K562 (cell line): ENCODE measurements at regions not wholly inside any gene's neighbourhood (a gene's known extent, or its start where the extent isn't known, plus 50 kb on each side); places are given as distances from the start of the nearest gene placed in this dataset.

Experiments used
- ATAC-seq: fragments of 200-7000 bp; cut with Tn5 transposase; 3 replicates; pipeline ENCODE4 v1.9.1; 2020; ENCODE audit warnings: moderate library complexity
- BruUV-seq: library from RNA; stranded (reverse); fragments of 400-500 nt; replicated peaks from 2 replicates; lab custom pipeline; 2021; lab: Mats Ljungman, UMichigan
- CTCF ChIA-PET: fragments of 300-600 bp; formaldehyde crosslinking; extraction: SDS; loops from one replicate; lab custom pipeline; 2021; ENCODE audit warnings: low intra/inter-chr PET ratio; lab: Yijun Ruan, JAX
- POLR2A ChIA-PET: fragments of 300-600, 350-650 bp; sonication (Branson Sonifier 250); formaldehyde crosslinking; extraction: SDS; loops from one replicate; lab custom pipeline; 2021; ENCODE audit warnings: antibody characterized with exemption, inconsistent platforms; lab: Yijun Ruan, JAX
- DNase-seq, 4 experiments: peaks; one replicate each; pipeline versions ENCODE4 v3.0.0 to v3.0.0-alpha.2; 2011 to 2018; ENCODE audit warnings: low spot score in 3 of 4, mixed read lengths in 3 of 4; ENCODE audit errors: extremely low read depth in 1 of 4
- FAIRE-seq: peaks from 2 replicates; lab custom pipeline; 2011; peaks lifted over from hg19 to GRCh38; lab: Jason Lieb, UNC
- H2AFZ ChIP-seq: 2 replicates; pipeline ENCODE4 v1.6.0; 2011; ENCODE audit warnings: low read depth, low read length, control low read depth, inconsistent platforms
- H3K27ac ChIP-seq: fragments of 200-600 bp; 3 replicates; pipeline ENCODE4 v1.8.0; 2011; ENCODE audit warnings: low read depth, mild to moderate bottlenecking, control low read depth, inconsistent platforms, low read length, moderate library complexity, mixed read lengths; ENCODE audit errors: extremely low read depth
- H3K27me3 ChIP-seq, 2 experiments: fragments of 300-600 bp in 1 of 2; 2 replicates in 1 of 2; 3 replicates in 1 of 2; pipeline versions ENCODE4 v1.6.0 to v1.8.0; 2011; ENCODE audit warnings: inconsistent platforms in 2 of 2, low read length in 2 of 2, mild to moderate bottlenecking in 1 of 2, mixed read lengths in 1 of 2, moderate library complexity in 1 of 2; ENCODE audit not compliant: control insufficient read depth in 2 of 2, insufficient read depth in 2 of 2
- H3K36me3 ChIP-seq: fragments of 300-600 bp; 3 replicates; pipeline ENCODE4 v1.8.0; 2011; ENCODE audit warnings: mild to moderate bottlenecking, low read length, inconsistent platforms; ENCODE audit not compliant: control insufficient read depth, insufficient read depth
- H3K4me1 ChIP-seq, 2 experiments: fragments of 200-600 bp in 1 of 2; replicated peaks in 1 of 2; 2 replicates in 1 of 2; 3 replicates in 1 of 2; pipeline versions ENCODE4 v1.5.1 to v1.8.0; 2011; ENCODE audit warnings: inconsistent platforms in 2 of 2, low read length in 2 of 2, mild to moderate bottlenecking in 1 of 2, mixed read lengths in 1 of 2, moderate library complexity in 1 of 2; ENCODE audit not compliant: control insufficient read depth in 2 of 2, insufficient read depth in 2 of 2
- H3K4me2 ChIP-seq: 2 replicates; pipeline ENCODE4 v1.6.1; 2011; ENCODE audit warnings: low read length, control low read depth, inconsistent platforms, mixed read lengths; ENCODE audit not compliant: insufficient read depth
- H3K4me3 ChIP-seq: fragments of 200-600 bp; sonication (generic), shearing (Covaris generic); 2 replicates; pipeline ENCODE4 v1.5.1; 2016; ENCODE audit warnings: control low read depth, inconsistent platforms
- H3K79me2 ChIP-seq: fragments of 200-600 bp; 3 replicates; pipeline ENCODE4 v1.8.0; 2011; ENCODE audit warnings: low read length, inconsistent platforms; ENCODE audit not compliant: control insufficient read depth, insufficient read depth
- H3K9ac ChIP-seq, 2 experiments: 2 replicates each; pipeline versions ENCODE4 v1.6.0 to v1.6.1; 2011; ENCODE audit warnings: low read depth in 2 of 2, low read length in 2 of 2, control low read depth in 1 of 2, inconsistent platforms in 1 of 2, mild to moderate bottlenecking in 1 of 2, mixed read lengths in 1 of 2; ENCODE audit not compliant: insufficient read depth in 1 of 2
- H3K9me1 ChIP-seq: one replicate; pipeline ENCODE4 v1.6.0; 2011; ENCODE audit warnings: inconsistent platforms, mild to moderate bottlenecking, low read length, moderate library complexity; ENCODE audit not compliant: control insufficient read depth, insufficient read depth
- H3K9me3 ChIP-seq: replicated peaks from 2 replicates; pipeline ENCODE4 v1.5.1; 2011; ENCODE audit warnings: low read depth, low read length, inconsistent platforms; ENCODE audit not compliant: control insufficient read depth, insufficient read depth
- H4K20me1 ChIP-seq: replicated peaks from 2 replicates; pipeline ENCODE4 v1.6.1; 2011; ENCODE audit warnings: low read length, inconsistent platforms, mixed read lengths; ENCODE audit not compliant: control insufficient read depth, insufficient read depth
- CTCFL ChIP-seq: IDR thresholded peaks from 2 replicates; pipeline ENCODE4 v1.6.1; 2011; ENCODE audit warnings: borderline replicate concordance, low read depth, mild to moderate bottlenecking, moderate library complexity, low read length; ENCODE audit not compliant: insufficient read depth, poor library complexity, severe bottlenecking
- NFIX ChIP-seq: fragments of 250-450 bp; sonication (Bioruptor Pico); IDR thresholded peaks from 2 replicates; pipeline ENCODE4 v1.4.0; 2020; ENCODE audit warnings: low read depth, mild to moderate bottlenecking, moderate library complexity
- POLR2A ChIP-seq: fragments of 450-650 bp; conservative IDR thresholded peaks from 2 replicates; pipeline ENCODE4 v1.6.1; 2016
- SAP30 ChIP-seq: fragments of 200-600 bp; sonication (generic); IDR thresholded peaks from 2 replicates; pipeline ENCODE4 v1.6.1; 2012; ENCODE audit warnings: borderline replicate concordance, low read depth, mild to moderate bottlenecking, moderate library complexity, low read length, control low read depth, inconsistent platforms; ENCODE audit not compliant: insufficient read depth, poor library complexity, severe bottlenecking
- WGBS: fragments of 100-300 bp; shearing (Covaris generic); methylation state at CpG from one replicate; pipeline ENCODE4 v1.1.6; 2016; ENCODE audit warnings: low coverage, mixed read lengths; ENCODE audit not compliant: insufficient coverage; ENCODE audit errors: missing lambda C conversion rate; 5-methylcytosine and 5-hydroxymethylcytosine counted together
- in situ Hi-C: fragments of 300-500 bp; cut with MboI; formaldehyde crosslinking; loops from 4 replicates; pipeline ENCODE4 v1.15.0; 2018; ENCODE audit warnings: inconsistent platforms, mixed read lengths
- intact Hi-C: fragments of 100-400 bp; cut with micrococcal nuclease; formaldehyde crosslinking; loops from 2 replicates; pipeline ENCODE4 v1.14.2; 2022

- no peak for TF ChIP-seq CTCFL
- no peak for TF ChIP-seq POLR2A
- no peak for TF ChIP-seq NFIX (CRISPR knock-in tag)
- no peak for TF ChIP-seq SAP30
- no peak overlapping the region for H3K9ac ChIP-seq
- ChIA-PET CTCF (no interaction called here), POLR2A (no interaction called here)
- no peaks in the 10 kb centered on the region for H3K9me1 ChIP-seq
- no peak for ATAC-seq
- no peaks in the 10 kb centered on the region; the same call in 1 of the 2 replicates for H4K20me1 ChIP-seq
- no peak for FAIRE-seq
- H3K4me2 ChIP-seq = no peak overlapping the region
- intact Hi-C loops = no loop called here
- DNase-seq = no peak
- WGBS = 48% methylated on average over 5 of the region's 12 CpGs
- H3K9me3 ChIP-seq = no peaks in the 10 kb centered on the region
- no peaks in the 10 kb centered on the region for H3K36me3 ChIP-seq
- H3K4me1 ChIP-seq = no peaks in the 10 kb centered on the region; a peak in 1 of 5 replicates
- H3K27me3 ChIP-seq = peaks cover 10 to 79% of the 10 kb centered on the region in 2 experiments; a peak in 4 of 5 replicates
- BruUV-seq = no TSS peak
- no peak overlapping the region for H3K27ac ChIP-seq
- H2AFZ ChIP-seq = no peak overlapping the region
- no peaks in the 10 kb centered on the region for H3K79me2 ChIP-seq
- in situ Hi-C loops = no loop called here
- H3K4me3 ChIP-seq = no peak overlapping the region
These were observed 208.1 kb downstream of the ASB1 start for GRCh38 chr2:238634701-238635357.
